ENCODE measurements at regions not wholly inside any gene's neighbourhood (a gene's known extent, or its start where the extent isn't known, plus 50 kb on each side); places are given as distances from the start of the nearest gene placed in this dataset.

DNA sequence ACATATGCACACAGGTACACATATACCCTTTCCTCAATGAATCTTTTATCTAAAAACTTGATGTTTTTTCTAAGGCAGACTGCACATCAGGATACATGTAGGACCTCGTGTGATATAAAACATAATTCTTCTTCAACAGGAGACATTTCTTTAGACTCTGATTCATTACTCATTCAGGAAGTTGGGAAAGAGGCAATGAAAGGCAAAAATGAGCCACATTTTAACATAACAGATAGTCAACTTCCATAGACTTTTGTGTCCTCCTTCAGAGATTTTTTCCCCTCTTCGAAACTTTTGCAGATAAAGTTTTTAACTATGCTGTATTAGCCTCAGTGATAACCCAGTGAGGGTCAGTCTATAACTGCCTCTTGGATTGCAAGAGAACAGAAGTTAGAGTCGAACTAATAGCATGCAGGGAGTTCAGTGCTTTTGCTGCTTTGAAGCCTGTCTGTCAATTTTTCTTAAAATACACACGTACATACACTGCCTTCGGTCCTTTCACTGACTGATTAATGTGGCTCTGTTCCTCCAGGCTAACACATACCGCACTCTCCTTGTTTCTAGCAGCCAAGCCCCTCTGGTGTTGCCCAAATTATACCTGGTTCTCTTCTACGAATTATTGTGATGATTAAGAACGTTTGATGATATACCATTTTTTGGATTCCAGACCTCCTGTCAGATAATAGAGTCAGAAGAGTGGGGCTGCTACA lies 562.5 kb upstream of the MAP3K7 start:
- DNase-seq: no peak

DNA sequence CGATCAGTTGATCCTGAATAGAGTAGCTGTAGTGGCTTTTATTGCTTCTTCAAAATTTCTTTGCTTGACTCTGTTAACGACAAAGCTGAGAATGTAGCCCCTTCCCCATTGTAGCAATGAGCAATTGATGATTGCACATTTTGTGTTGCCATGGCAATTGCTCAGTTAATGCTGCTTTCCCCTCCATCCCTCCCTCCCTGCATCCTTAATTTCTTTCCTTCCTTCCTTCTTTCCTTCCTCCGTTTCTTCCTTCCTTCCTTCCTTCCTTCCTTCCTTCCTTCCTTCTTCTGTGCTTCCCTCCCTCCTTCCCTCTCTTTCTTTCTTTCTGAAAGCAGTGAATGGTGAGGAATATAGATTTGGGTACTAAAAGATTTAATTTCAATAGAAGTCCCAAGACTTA lies 557.3 kb upstream of the MAP3K7 start:
- no peak for DNase-seq

DNA sequence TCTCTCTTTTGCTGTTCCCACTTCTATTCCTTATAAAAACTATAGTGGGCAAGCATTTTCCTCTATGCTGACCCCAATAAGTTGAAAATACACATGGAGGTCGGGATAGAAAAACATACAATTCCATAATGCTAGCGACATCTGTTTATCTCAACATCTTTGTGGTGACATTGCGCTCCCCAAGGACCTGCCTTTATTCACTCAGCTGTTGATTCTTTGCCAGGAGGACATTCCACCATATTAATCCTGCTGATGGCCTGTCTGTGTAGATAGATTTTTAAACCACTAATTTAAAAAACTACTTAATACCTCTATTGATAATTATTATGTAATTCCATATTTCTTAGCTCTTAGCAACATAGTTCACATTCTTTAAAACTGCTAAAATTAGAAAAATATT lies 555.3 kb upstream of the MAP3K7 start:
- no peak for DNase-seq

DNA sequence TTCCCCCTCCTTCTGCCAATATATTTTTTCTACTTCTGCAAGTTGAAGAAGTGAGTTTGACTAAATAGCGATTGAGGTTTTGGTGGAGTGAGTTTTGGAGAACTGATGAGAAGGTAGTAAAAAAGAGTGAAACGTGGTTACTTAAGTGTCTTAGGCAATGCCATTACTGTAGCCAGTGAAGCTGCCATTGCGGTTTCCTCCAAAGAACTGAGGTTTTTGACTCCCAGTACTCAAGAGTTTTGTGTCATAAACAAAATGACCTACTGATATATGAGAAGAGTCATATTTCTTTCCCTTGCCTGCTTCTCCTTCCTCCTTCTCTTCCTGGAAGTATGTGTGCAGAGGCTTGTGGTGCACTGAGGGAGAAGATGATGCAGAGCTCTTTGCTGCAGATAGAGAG lies 554.5 kb upstream of the MAP3K7 start:
- DNase-seq: no peak

DNA sequence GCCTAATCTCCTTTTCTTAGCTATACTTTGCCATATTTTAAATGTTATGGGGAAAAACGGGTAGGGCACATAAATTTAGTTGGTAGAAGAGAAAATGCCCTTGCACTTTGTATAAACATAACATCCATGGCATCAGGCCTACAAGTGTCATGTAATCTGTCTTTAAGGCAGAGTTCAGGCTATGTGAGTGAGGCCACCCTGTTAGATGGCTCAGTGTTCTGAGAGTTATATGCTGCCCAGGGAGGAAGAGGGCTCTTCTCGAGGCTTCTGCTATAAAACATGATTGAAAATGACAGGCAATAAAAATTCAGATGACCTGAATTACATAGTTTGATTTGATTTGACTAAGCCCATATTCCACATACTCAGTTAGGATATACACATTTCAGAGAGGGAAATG lies 553.6 kb upstream of the MAP3K7 start:
- no peak for DNase-seq

DNA sequence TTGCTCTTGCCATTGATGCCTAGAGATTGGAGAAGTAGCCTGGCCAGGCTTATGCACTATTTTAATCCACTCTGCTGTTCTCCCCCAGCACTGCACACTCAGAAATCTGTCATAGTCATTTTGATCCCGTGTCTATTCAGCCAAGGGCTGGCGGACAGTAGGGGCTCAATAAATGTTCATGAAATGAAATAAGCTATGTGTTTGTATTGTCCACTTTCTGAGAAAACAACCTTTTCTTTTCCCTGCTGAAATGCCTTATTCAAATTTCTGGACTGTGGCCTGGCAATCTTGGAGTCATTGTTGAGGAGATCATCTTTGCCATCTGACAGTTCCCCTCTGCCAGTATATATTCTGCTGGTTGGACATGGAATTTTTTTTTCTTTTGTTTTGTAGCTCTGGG lies 550.4 kb upstream of the MAP3K7 start:
- DNase-seq: no peak

DNA sequence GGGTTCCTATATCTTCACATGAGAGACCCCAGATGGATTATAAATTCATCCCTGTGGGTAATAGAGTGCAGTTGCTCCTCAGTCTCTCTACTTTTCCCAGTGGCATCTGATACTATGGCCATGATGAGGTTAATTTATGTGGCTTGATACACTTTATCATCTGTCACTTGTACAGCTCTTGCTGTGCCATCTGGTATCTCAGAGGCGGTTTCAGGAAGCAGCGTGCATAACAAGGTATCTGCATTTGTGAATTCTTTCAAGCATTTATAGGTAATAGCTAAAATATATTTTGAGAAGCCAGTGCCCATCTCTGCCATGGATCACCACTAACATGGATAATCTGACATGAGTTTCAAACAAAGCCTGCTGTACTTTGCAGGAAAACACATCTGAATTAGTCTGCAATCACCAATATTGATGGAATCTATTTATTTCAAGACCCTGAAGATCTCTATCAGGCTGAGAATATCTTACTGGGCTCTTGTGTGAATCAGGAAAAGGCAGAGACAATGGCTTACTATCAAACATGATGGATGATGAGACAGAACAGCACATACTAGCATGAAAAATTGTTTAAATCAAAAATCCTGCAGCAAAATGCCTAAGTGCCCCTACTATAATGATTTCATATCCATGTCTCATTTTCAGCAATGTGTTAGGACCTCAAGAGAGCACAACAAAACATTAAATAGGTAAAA lies 548.7 kb upstream of the MAP3K7 start:
- no peak for DNase-seq

DNA sequence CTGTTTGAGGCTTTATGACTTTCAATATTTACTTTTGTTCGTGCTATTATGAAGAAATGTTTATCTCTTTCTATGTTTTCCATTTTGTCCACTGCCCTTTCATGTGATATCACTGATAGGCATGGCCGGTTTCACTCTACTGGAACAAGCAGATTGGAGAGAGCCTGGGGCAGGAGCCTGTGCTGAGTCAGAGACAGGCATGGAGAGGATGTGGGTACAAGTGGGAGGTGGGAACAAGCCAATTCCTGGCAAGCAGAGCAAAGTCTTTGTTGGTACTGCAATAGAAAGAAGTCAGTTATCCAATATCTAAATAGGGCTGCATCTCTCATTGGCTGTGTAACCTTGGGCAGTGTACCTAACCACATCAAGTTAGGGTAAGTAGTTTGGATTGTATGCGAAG lies 545.6 kb upstream of the MAP3K7 start:
- DNase-seq: no peak

DNA sequence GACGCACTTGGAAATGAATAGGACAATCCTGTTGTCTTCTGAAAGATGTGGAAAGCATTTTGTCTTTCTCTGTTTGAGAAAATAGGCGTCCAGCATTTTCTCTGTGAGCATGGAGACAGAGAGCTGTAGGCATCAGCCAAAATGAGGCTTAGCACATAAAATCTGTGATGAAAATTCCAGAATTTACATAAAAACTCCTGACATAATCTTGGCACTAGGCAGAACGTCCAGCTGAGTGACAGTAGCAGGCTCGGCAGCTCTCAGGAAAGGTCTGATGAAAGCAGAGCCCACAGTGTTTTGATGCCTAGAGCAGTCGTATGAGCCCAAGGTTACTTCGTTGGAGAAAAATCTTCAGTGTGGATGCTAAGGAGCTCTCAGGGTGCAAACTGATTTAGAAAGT lies 543.3 kb upstream of the MAP3K7 start:
- DNase-seq: no peak

DNA sequence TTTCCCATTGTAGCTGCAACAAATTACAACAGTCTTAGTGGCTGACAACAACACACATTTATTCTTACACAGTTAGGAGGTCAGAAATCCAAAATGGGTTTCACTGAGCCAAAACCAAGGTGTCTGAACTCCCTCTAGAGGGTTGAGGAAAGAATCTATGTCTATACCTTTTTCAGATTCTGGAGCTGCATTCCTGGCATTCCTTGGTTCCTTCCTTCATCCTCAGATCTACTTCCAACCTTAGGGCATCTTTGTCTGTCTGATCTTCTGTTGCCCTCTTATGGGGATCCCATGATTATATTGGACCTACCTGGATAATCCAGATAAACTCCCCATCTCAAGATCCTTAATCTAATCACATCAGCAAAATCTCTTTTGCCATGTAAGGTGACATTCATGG lies 540.9 kb upstream of the MAP3K7 start:
- no peak for DNase-seq

DNA sequence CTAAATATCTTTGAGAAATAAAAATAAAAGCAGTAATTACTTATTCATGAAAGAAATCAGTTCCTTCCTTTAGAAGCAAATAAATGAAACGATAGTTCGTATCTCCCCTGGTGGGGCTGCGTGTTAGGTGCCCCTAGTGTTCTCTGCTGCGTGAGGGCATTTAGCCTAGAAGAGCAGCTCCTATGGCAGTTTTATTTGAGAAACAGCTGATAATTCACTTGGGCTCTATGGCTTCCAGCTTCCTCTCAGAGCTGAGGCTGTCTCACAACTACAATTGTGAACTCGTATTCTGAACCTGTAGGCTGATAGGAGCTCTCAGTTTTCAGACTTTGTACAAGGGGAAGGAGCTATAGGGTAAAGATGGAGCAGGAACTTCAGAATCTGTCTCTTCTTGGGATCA lies 540.0 kb upstream of the MAP3K7 start:
- DNase-seq: no peak

DNA sequence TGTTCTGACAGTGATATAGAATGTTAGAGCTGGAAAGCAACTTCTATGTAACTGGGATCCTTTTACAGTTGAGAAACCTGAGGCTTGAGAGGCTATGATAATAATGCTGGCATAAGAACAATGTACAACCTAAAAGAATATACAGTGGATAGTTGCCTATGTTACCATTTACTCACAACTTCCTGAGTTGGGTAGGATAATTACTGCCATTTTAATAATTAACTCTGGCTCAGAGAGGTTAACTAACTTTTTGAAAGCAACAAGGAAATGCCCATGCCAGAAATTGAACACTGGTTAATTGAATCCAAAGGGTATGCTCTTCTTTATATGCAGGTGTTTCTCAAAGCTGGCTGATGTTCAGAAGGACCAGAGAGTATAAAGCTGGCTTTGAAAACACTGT lies 530.7 kb upstream of the MAP3K7 start:
- no peak for DNase-seq

DNA sequence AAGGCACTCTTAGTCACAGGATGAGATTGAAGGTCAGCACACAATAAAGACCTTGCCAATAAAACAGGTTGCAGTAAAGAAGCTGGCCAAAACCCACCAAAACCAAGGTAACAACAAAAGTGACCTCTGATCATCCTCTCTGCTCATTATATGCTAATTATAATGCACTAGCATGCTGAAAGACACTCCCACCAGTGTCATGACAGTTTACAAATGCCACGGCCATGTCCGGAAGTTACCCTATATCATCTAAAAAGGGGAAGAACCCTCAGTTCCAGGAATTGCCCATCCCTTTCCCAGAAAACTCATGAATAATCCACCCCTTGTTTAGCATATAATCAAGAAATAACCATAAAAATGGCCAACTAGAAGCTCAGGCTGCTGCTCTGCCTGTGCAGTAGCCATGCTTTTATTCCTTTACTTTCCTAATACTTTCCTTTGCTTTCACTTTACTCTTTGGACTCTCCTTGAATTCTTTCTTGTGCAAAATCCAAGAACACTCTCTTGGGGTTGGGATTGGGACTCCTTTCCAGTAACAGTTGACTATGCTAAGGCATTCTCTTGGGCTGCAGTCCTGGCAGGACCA lies 527.3 kb upstream of the MAP3K7 start:
- DNase-seq: no peak

DNA sequence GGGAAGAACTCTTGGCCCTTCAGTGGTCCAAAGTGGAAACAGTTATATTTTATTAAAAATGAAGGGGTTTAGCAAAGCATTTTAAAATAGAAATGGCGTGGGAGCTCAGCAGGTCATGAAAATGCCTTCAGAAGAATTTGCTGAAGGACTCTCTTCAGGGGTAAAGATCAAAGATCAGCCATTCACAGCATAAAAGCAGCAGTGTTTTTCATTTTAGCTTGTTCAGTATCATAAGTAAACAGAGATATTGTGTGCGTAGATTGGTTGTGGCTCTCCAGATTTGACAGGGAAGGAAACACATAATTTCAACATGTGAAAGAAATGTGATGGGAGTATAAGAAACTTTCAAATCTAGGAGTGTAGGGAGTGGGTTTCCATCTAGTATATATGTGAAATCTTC lies 519.2 kb upstream of the MAP3K7 start:
- no peak for DNase-seq

DNA sequence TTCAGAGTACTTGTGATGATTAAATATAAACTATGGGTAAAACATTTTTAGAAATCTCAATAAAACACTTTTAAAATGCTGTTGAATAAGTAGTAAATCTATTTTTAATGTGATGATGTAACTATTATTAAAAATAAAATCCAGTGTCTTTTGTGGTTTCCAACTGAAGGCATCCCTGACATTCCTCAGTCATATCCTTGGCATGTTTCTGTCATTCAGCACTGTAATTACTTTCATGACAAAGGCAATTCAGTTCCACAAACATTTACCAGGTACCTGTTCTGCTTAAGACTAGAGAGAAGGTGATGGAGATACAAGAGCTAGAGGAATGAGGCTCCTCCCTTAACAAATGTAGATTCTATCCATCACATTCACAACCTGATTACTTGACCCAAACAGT lies 518.7 kb upstream of the MAP3K7 start:
- DNase-seq: no peak

DNA sequence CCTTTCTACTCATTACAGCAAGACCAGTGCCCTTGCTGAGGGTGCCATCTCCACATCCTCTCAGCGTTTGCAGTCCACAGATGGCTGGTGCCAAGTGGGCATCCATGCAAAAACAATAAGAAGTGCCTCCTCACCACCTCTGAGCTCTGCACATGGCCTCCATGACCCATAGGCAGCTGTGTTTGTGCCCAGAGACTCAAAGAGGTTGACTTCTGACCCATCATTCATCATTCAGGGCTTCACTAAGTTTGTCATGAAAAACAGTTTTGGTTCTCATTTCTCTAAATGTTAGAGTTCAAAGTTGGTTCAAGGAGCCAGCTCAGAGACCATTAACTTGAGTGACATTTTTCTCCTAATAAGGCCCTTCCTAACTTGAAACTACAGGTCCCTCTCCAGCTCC lies 512.6 kb upstream of the MAP3K7 start:
- DNase-seq: no peak

DNA sequence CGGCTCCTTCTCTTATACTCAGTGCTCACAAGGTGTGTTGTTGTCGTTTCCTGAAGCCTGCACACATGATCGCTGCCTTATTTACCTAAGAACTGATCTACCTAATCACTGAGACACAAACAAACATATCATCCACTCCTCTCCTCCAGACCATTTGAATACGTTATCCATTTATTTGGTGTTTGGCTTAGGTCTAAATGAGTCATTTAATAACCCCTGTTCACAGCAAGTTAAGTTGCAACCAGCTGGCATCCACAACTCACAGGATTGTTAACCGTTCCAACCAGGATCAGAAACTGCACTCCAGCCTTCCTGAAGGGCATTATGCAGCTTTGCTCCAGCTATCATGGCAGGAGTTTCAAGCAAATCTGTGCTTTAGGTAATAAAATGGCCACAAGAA lies 511.1 kb upstream of the MAP3K7 start:
- DNase-seq: no peak

DNA sequence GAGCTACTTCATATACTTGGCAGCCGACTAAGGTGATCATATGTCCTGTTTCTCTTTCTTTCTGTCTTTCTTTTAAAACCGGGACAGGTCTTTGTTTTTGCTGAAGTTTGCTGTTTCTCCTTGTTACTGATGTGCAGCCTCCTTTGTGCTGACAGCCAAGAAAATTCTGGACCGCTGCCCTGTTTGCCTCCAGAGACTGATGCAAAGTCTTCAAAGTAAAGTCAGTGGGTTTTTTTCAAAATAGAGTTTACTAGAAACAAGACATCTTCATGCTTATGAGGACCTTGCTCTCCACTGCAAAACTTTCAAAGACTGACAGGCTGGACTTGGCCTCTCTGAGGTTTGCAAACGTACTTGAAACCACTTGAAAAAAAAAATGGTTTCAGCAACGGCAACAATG lies 510.5 kb upstream of the MAP3K7 start:
- DNase-seq: no peak

DNA sequence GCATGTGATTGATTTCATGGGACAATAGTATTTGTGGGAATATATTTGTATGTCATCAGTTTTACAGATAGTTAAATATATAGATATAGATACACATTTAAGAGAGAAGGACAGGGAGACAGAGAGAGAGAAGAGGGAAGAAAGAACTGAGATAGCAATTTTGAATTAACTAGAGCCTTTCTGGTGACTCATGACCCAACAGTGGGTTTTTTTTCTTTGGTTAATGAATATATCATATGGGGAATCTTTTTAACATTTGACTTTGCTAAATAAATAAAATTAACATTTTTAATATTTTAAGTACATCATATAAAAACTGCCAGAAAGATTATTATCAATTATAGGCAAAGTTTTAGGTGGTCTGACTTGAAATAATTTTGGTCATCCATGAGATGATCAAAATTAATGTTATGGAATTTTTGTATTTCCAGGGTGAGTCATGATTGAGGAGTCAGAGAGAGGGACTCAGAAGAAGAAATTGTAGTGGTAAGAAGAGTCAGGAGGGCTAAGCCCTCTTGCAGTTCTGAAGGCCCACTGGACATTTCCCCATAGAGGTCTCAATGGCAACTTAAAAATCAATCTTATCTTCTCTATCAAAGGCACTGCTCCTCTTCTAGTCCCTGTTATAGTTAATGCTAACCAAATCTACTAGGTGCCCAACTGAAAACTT lies 508.1 kb upstream of the MAP3K7 start:
- DNase-seq: no peak

DNA sequence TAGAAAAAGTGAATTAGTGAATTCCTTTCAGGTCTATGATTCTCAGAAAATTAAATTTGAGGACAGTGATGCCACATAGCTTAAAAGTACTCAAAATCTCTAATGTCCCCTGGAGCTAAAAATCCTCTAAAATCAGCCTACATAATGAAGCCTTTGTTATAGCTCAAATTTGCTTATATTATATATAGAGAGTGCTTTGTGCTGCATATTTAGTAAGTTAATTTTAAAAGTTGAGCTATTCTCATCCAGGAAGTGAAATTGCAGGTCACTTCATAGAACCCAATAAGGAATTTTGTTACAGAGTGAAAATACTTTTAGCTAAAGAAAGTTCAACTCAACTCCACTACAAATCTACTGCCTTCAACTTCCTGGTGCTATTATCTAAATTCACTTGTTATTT lies 507.5 kb upstream of the MAP3K7 start:
- DNase-seq: no peak

DNA sequence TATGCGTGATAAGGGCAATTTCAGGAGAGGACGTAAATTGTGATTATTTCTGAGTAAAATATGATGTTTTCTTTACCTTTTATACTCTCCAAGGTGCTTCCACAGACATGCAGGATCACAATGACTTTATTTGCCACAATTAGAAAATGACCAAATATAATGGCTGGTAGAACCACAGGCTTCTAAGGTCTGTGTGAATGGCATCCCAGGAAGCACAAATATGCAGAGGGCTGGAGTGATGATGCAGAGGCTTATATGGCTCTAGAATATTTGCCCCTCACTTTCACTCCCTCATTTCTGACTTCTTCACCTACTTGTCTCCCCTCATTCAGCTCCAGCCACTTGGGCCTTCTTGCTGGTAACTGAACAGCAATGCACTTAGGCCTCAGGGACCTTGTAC lies 502.1 kb upstream of the MAP3K7 start:
- no peak for DNase-seq

DNA sequence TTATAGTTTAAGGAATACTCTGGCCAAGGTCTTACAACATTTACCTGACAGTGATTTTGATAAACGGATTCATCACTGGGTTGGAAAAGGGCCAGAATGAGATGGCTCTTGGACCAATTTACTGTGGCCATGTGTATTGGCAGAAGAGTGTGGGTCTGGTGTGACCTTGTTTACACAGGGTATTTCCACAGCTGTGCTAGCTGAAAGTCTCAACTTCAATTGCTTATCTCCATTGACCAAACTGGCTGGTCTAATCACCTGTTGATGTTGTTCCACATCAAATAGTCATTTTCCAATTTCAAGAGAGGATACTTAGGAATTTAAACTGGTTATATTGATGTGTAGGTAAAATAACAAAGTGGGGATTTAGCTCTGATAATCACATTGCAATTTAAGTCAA lies 501.6 kb upstream of the MAP3K7 start:
- no peak for DNase-seq

DNA sequence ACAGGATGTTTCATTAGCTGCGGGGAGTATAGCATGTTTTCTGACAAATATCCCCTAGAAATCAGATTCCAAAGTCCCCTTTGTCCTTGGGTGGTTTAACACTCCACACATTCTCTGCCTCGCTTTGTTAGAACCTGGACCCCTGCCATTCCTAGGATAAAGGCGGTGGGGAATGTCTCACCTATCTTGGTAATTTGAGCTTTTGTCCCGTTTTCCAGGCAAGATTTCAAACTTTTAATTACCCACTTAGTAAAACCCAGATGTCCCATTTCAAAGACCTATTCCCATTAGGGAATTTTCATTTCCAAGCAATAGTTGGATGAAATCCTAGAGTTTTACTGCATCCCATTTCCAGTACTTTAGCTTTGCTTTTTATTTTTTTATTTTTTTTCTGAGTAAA lies 501.0 kb upstream of the MAP3K7 start:
- DNase-seq: no peak

DNA sequence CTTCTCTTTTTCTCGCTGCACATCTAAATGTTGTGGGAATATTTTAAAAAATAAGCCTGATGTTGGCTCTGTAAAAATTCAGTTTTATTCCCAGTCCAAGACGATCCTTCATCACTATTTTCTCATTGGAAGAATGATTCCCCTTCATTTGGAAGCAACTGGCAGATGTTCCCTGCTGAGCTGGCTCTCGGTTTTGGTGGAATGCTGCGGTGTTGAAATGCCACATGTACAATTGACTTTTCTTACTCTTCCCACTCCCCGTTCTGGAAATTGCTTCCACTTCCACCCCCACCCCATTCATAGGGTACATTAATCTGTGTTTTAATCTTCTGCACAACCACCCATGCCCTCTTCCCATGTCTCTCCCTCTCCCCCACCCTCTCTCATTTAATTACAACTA lies 496.3 kb upstream of the MAP3K7 start:
- no peak for DNase-seq

All from activated CD4-positive, alpha-beta T cell treated with anti-CD3 and anti-CD28 coated beads, Interleukin-2, amount 50 U/mL, for 16 hours (primary cell).